ENCODE measurements at regions not wholly inside any gene's neighbourhood (a gene's known extent, or its start where the extent isn't known, plus 50 kb on each side); places are given as distances from the start of the nearest gene placed in this dataset.

- TF ChIP-seq CTCF (IDR thresholded peaks at IDR 0.05) (no peak), POLR2A (IDR thresholded peaks at IDR 0.05) (no peak)
Measured at GRCh38 chr2:220932041-220932440, 640.1 kb downstream of the EPHA4 start.
